BLaER1 (cell line): ENCODE measurements at regions not wholly inside any gene's neighbourhood (a gene's known extent, or its start where the extent isn't known, plus 50 kb on each side); places are given as distances from the start of the nearest gene placed in this dataset.
A peak's percentile ranks its signal among the peaks of the same experiment; 100 is the strongest.

Source experiments
- H3K27ac ChIP-seq: shearing (Covaris generic); formaldehyde crosslinking; 2 replicates; pipeline ENCODE4 v1.8.1; 2022
- H3K27me3 ChIP-seq: shearing (Covaris generic); formaldehyde crosslinking; 2 replicates; pipeline ENCODE4 v1.8.1; 2022
- H3K36me3 ChIP-seq: shearing (Covaris generic); formaldehyde crosslinking; 2 replicates; pipeline ENCODE4 v1.8.1; 2022
- H3K4me1 ChIP-seq: shearing (Covaris generic); formaldehyde crosslinking; 2 replicates; pipeline ENCODE4 v1.8.1; 2022
- H3K4me2 ChIP-seq: shearing (Covaris generic); formaldehyde crosslinking; 2 replicates; pipeline ENCODE4 v1.8.1; 2022
- H3K4me3 ChIP-seq: shearing (Covaris generic); formaldehyde crosslinking; 2 replicates; pipeline ENCODE4 v1.8.1; 2022
- H3K9ac ChIP-seq: shearing (Covaris generic); formaldehyde crosslinking; 2 replicates; pipeline ENCODE4 v1.8.1; 2022
- H3K9me3 ChIP-seq: shearing (Covaris generic); formaldehyde crosslinking; 2 replicates; pipeline ENCODE4 v1.8.1; 2022
- H4K20me1 ChIP-seq: shearing (Covaris generic); formaldehyde crosslinking; 2 replicates; pipeline ENCODE4 v1.8.1; 2022
- Cebpa-rat ChIP-seq: shearing (Covaris generic); IDR thresholded peaks from 2 replicates; pipeline ENCODE4 v1.8.1; 2022

DNA sequence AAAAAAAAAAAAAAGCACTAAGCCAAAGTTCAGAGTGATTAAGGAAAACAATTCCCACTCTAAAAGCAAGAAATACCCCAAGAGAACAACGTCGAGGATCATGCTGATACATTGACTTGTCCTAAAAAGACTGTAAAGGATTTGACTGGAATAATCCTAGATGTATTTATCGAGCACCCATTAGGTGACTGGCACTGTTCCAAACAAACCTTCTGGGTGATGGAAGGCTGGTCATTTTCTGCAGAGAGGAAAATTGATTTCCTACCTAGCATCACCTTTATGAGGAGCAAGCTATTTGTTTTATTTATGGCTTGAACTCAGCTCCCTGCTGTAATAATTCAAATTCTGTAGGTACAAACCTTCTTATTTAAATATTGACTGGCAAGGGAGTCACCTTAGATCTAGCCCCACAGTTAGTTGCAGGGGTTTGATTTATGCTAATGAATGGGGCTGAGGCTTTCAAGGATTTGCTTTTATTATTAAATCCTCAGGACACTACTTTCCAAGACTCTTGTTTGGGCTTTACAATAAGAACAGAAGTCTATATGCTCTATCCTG is 471.0 kb downstream of the OLFM4 start:
- H3K9me3 ChIP-seq, result no peaks in the 10 kb centered on the region
- H3K4me1 ChIP-seq, result no peaks in the 10 kb centered on the region
- H4K20me1 ChIP-seq, result no peaks in the 10 kb centered on the region
- no peak overlapping the region for H3K27ac ChIP-seq
- H3K4me3 ChIP-seq, result no peak overlapping the region
- H3K27me3 ChIP-seq, result no peaks in the 10 kb centered on the region
- H3K36me3 ChIP-seq, result no peaks in the 10 kb centered on the region
- H3K9ac ChIP-seq, result no peak overlapping the region
- TF ChIP-seq Cebpa-rat, result no peak
- H3K4me2 ChIP-seq, result no peak overlapping the region

DNA sequence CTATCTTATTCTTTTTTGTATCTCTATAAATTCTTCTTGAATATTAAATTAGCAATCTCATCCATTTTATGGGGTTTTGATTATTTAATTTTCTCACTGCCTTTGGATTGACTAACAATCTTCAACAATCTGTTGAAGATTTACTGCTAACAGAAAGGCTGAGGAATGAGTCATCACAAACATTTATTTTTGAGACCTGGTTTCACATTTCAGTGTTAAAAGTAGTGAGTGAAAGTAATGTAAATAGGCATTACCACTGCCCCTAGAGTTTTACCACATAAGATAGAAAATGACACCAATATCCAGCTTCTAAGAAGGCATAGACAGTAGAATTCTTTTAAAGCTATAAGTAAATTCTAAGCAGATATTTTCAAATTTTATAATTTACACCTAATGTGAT is 472.8 kb downstream of the OLFM4 start:
- H3K4me3 ChIP-seq, result no peak overlapping the region
- H3K4me1 ChIP-seq, result no peaks in the 10 kb centered on the region
- no peak for TF ChIP-seq Cebpa-rat
- H3K36me3 ChIP-seq, result no peaks in the 10 kb centered on the region
- no peak overlapping the region for H3K9ac ChIP-seq
- H3K4me2 ChIP-seq, result no peak overlapping the region
- no peaks in the 10 kb centered on the region for H4K20me1 ChIP-seq
- H3K27ac ChIP-seq, result no peak overlapping the region
- no peaks in the 10 kb centered on the region for H3K27me3 ChIP-seq
- no peaks in the 10 kb centered on the region for H3K9me3 ChIP-seq

DNA sequence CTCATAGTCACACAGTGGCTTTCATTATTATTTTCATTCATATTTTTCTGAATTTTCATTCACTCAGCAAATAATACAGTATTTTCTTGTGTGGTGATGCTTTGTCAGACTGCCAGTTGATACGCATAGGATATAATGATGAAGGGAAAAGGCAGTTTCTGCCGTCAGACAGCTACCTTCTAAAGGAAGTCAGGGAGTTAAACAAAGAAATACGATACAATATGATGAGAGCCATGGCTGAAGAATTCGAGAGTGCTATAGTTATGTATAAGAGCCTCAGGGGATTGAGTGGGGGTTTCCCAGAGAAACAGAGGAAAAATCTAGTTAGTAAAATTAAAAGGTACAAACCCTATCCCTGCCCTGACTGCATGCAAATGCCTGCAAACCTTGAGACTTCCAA is 479.1 kb downstream of the OLFM4 start:
- no peak overlapping the region for H3K4me2 ChIP-seq
- no peak overlapping the region for H3K4me3 ChIP-seq
- no peaks in the 10 kb centered on the region for H3K27me3 ChIP-seq
- no peaks in the 10 kb centered on the region for H3K36me3 ChIP-seq
- no peaks in the 10 kb centered on the region for H3K9me3 ChIP-seq
- no peak overlapping the region for H3K27ac ChIP-seq
- H4K20me1 ChIP-seq, result no peaks in the 10 kb centered on the region
- H3K4me1 ChIP-seq, result peaks cover 5% of the 10 kb centered on the region
- no peak for TF ChIP-seq Cebpa-rat
- H3K9ac ChIP-seq, result no peak overlapping the region

DNA sequence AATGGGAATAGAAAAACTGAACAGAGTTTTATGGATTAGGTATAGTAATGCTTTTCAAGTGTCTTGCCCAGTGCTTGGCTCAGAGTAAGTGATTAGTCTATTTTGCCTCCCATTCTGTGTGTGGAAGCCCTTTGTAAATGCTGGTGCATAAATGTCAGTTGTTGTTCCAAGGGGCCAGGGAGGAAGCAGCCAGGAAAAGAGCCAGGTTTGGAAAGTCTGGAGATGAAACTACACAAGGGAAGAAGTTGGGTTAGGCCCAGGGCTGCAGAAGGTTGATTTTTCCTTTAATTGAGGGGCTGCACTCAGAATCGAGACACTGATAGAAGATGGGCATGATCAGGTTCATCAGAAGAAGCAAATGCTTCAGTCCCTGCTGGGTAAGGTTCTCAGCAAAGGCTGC is 484.0 kb downstream of the OLFM4 start:
- H3K4me2 ChIP-seq, result peak overlapping the region; percentile 60
- peak overlapping the region; percentile 28; the same call in 1 of the 2 replicates for H3K4me3 ChIP-seq

DNA sequence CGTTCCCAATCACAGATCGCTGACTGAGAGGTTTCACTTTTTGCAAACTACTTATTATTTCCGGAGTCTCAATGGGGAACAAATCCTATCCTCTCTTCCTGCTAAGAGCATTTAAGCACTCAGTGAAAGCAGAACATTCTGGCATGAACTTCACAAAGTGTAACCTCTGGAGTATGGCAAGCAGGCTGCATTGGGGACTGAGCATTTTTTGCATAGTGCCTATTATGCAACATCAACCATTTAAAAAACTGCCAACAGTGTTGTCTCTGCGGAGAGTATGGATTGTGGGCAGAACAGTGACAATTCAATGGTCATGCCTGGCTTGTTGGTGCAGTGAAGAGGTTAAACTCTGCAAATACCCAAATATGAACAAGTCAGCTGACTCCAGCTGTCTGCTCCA is 484.6 kb downstream of the OLFM4 start:
- Histone ChIP-seq H3K27me3 (no peaks in the 10 kb centered on the region), H3K4me1 (peaks cover 16% of the 10 kb centered on the region), H3K4me2 (peak overlapping the region; percentile 60), H3K9ac (no peak overlapping the region), H3K36me3 (no peaks in the 10 kb centered on the region), H3K4me3 (peak overlapping the region; percentile 28; the same call in 1 of the 2 replicates), H4K20me1 (no peaks in the 10 kb centered on the region), H3K27ac (peak overlapping the region; percentile 52; the same call in 1 of the 2 replicates), H3K9me3 (no peaks in the 10 kb centered on the region)
- peak; percentile 60; the same call in 1 of the 2 replicates for TF ChIP-seq Cebpa-rat

More for the DNA sequence above, 484.0 kb downstream of the OLFM4 start:
- H3K27me3 ChIP-seq, result no peaks in the 10 kb centered on the region
- H3K36me3 ChIP-seq, result no peaks in the 10 kb centered on the region
- H3K9me3 ChIP-seq, result no peaks in the 10 kb centered on the region
- H3K27ac ChIP-seq, result peak overlapping the region; percentile 52
- no peak overlapping the region for H3K9ac ChIP-seq
- peaks cover 16% of the 10 kb centered on the region for H3K4me1 ChIP-seq
- H4K20me1 ChIP-seq, result no peaks in the 10 kb centered on the region
- no peak for TF ChIP-seq Cebpa-rat

DNA sequence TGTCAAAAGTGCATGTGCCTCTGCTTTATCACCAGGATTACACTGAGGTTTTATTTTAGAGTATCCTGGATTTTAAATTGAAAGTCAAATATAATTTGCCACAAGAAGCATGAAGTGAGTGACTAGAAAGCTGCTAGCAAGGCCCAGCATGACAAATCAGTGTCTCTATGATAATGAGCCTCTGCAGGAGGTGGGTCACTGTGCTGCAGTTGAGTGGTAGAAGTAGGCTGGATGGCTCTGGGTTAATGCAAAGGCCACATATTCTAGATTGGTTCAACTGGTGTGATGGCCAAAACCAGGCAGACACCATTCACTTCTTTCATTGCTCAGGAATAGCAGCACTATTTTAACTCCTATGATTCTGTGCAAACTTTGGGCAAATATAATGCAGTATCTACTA is 491.5 kb downstream of the OLFM4 start:
- no peaks in the 10 kb centered on the region for H4K20me1 ChIP-seq
- no peak overlapping the region for H3K4me3 ChIP-seq
- H3K36me3 ChIP-seq, result no peaks in the 10 kb centered on the region
- H3K27me3 ChIP-seq, result no peaks in the 10 kb centered on the region
- H3K27ac ChIP-seq, result no peak overlapping the region
- no peaks in the 10 kb centered on the region for H3K9me3 ChIP-seq
- no peak overlapping the region for H3K4me2 ChIP-seq
- TF ChIP-seq Cebpa-rat, result no peak
- H3K9ac ChIP-seq, result no peak overlapping the region
- no peaks in the 10 kb centered on the region for H3K4me1 ChIP-seq

DNA sequence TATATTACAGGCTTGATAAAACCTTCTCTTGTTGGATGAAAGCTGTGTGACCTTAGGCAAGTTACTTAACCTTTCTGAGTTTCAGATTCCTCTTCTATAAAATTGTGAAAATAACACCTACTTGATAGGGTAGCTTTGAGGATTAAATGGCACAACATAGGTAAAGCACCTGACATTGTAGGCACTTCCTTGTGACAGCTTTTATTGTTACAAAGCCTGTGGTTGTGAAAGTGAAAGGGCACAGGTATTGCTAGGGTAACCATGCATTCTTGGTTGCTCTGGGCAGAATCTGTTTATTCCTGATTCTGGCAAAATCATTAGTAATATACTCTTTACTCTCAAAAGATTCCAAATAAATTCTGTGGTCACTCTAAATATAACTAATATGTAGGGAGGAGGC is 493.4 kb downstream of the OLFM4 start:
- no peaks in the 10 kb centered on the region for H4K20me1 ChIP-seq
- no peak overlapping the region for H3K4me2 ChIP-seq
- H3K36me3 ChIP-seq, result no peaks in the 10 kb centered on the region
- no peak for TF ChIP-seq Cebpa-rat
- no peaks in the 10 kb centered on the region for H3K9me3 ChIP-seq
- no peaks in the 10 kb centered on the region for H3K4me1 ChIP-seq
- no peaks in the 10 kb centered on the region for H3K27me3 ChIP-seq
- no peak overlapping the region for H3K4me3 ChIP-seq
- no peak overlapping the region for H3K27ac ChIP-seq
- no peak overlapping the region for H3K9ac ChIP-seq

DNA sequence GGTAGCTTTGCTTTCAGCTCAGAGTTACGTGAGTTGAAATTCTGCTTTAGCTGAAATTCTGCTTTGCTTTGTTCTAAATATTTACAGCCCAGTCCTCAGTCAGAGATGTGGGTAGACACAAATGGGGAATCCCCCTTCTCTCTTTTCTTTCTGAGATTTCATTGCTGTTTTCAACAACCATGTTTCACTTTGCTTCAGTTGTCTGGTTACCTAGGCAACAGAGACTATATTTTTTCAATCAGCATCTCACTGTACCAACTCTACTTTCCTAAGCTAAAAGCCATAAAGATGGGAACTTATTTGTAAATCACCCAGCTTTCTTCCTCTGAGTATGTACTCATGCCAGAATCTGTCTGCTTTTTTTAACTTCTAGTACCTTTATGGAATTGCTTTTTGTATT is 509.0 kb downstream of the OLFM4 start:
- no peak overlapping the region for H3K4me2 ChIP-seq

DNA sequence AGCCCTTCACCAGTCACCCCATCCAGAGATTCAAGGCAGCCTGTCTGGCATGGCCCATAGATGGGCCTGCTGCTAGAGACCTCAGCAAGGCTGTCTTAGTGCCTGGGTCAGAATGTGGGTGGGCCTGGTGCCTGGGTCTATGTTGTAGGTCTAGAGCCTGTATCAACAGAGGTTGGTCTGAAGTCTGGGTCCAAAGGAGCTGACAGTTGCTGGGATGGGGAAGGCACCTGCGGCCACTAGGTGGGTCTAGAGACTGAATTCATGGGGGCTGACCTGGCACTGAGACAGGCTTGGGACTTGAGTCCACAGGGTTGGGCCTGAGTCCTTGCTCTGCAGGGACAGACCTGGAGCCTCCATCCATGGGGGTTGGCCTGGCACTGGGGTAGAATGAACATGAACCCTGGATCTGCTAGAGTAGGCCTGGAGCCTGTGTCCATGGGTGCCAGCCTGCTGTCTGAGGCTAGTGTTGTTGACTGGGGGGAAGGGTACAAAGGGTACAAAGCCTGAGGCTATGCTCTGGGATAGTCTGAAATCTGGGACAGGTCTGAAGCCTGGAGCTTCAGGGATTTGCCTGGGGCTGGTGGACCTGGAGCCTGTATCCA is 516.8 kb downstream of the OLFM4 start:
- Histone ChIP-seq H3K4me3 (no peak overlapping the region), H3K9ac (no peak overlapping the region), H4K20me1 (no peaks in the 10 kb centered on the region), H3K4me2 (no peak overlapping the region), H3K27me3 (no peaks in the 10 kb centered on the region), H3K27ac (no peak overlapping the region), H3K4me1 (no peaks in the 10 kb centered on the region), H3K36me3 (no peaks in the 10 kb centered on the region), H3K9me3 (no peaks in the 10 kb centered on the region)
- TF ChIP-seq Cebpa-rat, result no peak

More for the DNA sequence above, 509.0 kb downstream of the OLFM4 start:
- no peak overlapping the region for H3K4me3 ChIP-seq
- peaks cover 7% of the 10 kb centered on the region; the same call in 1 of the 2 replicates for H3K9me3 ChIP-seq
- H3K9ac ChIP-seq, result no peak overlapping the region
- H3K4me1 ChIP-seq, result no peaks in the 10 kb centered on the region
- no peak overlapping the region for H3K27ac ChIP-seq
- H3K36me3 ChIP-seq, result no peaks in the 10 kb centered on the region
- no peak for TF ChIP-seq Cebpa-rat
- no peaks in the 10 kb centered on the region for H4K20me1 ChIP-seq
- H3K27me3 ChIP-seq, result no peaks in the 10 kb centered on the region

DNA sequence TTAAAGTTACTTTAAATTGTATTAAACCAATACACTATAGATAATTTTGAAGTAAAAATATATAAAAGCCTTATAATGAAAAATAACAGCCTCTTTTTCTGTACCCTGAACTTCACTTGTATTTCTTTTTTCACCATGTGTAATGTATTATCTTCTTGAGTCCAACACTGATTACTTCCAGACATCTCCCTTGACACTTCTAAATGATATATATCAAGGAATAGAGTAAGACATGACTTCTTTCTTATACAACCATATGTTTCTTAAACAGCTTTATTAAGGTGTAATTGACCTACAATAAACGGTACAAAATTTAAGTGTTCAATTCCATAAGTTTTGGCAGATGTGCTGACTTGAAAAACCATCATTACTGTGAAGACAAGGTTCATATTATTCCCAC is 531.9 kb downstream of the OLFM4 start:
- Histone ChIP-seq H3K4me2 (no peak overlapping the region), H3K9ac (no peak overlapping the region), H3K4me3 (no peak overlapping the region), H3K27me3 (no peaks in the 10 kb centered on the region), H3K4me1 (no peaks in the 10 kb centered on the region), H3K9me3 (no peaks in the 10 kb centered on the region), H4K20me1 (no peaks in the 10 kb centered on the region), H3K27ac (no peak overlapping the region), H3K36me3 (no peaks in the 10 kb centered on the region)
- TF ChIP-seq Cebpa-rat, result no peak
